ENCODE measurements at regions not wholly inside any gene's neighbourhood (a gene's known extent, or its start where the extent isn't known, plus 50 kb on each side); places are given as distances from the start of the nearest gene placed in this dataset.

- TF ChIP-seq, protein P1, sequence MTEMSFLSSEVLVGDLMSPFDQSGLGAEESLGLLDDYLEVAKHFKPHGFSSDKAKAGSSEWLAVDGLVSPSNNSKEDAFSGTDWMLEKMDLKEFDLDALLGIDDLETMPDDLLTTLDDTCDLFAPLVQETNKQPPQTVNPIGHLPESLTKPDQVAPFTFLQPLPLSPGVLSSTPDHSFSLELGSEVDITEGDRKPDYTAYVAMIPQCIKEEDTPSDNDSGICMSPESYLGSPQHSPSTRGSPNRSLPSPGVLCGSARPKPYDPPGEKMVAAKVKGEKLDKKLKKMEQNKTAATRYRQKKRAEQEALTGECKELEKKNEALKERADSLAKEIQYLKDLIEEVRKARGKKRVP (CRISPR knock-in tag; IDR thresholded peaks at IDR 0.05), result no peak
- TF ChIP-seq, protein P2, sequence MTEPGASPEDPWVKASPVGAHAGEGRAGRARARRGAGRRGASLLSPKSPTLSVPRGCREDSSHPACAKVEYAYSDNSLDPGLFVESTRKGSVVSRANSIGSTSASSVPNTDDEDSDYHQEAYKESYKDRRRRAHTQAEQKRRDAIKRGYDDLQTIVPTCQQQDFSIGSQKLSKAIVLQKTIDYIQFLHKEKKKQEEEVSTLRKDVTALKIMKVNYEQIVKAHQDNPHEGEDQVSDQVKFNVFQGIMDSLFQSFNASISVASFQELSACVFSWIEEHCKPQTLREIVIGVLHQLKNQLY (CRISPR knock-in tag; conservative IDR thresholded peaks at IDR 0.05), result no peak
- no peak for TF ChIP-seq GTF2F1 (IDR thresholded peaks at IDR 0.05; ENCODE audit: low read depth, low read length)
- TF ChIP-seq FOSL1 (tag; conservative IDR thresholded peaks at IDR 0.05), result no peak
- TF ChIP-seq HIVEP1 (CRISPR knock-in tag; IDR thresholded peaks at IDR 0.05), result no peak
- no peak for TF ChIP-seq MLLT1 (IDR thresholded peaks at IDR 0.05)
- no peak for TF ChIP-seq RBM34 (IDR thresholded peaks at IDR 0.05; ENCODE audit: borderline replicate concordance, insufficient read depth, low read length)
- TF ChIP-seq CREB1 (IDR thresholded peaks at IDR 0.05), result no peak
- TF ChIP-seq CREB1 (CRISPR knock-in tag; IDR thresholded peaks at IDR 0.05), result no peak
- TF ChIP-seq PYGO2 (tag; IDR thresholded peaks at IDR 0.05), result no peak
Observed at GRCh38 chr10:84681781-84682180, 353.4 kb downstream of the CCSER2 start (continued).

All from K562 (cell line).